ENCODE measurements at regions not wholly inside any gene's neighbourhood (a gene's known extent, or its start where the extent isn't known, plus 50 kb on each side); places are given as distances from the start of the nearest gene placed in this dataset.

DNA sequence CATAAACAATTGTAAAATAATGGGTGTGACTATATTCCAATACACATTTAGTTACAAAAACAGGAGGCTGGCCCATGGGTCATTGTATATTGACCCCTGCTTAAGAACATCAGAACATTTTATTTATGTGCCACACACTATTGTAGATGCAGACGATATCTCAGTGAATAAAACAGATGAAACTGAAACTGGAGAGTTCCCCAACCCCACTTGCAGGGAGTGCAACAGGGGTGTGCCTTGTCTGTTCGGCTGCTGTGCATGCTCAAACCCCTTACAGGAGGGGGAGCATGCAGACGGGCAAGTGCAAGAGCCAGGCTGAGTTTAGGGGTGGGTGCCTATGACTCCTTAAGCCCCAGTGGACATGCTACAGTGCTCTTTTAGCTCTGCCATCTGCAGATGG is 509.6 kb downstream of the IGSF11 start:
- FAIRE-seq = no peak
- H3K4me1 ChIP-seq (ENCODE audit: control insufficient read depth in 2 of 3, insufficient read depth in 2 of 3, low read depth in 1 of 3, low read length in 3 of 3) = no peaks in the 10 kb centered on the region
- no peaks in the 10 kb centered on the region for H3K27me3 ChIP-seq (ENCODE audit: control insufficient read depth, insufficient read depth, low read length)
- no peak overlapping the region for H3K27ac ChIP-seq (ENCODE audit: low read depth in 2 of 2, low read length in 2 of 2)
- no peak overlapping the region for H3K4me3 ChIP-seq (ENCODE audit: low read length in 3 of 3)
- H3K36me3 ChIP-seq (ENCODE audit: control insufficient read depth in 2 of 3, insufficient read depth in 3 of 3, low read length in 3 of 3) = no peaks in the 10 kb centered on the region
- no peak for DNase-seq
- no peak overlapping the region for H3K9ac ChIP-seq (ENCODE audit: low read length in 3 of 3)
- TF ChIP-seq, protein P1, sequence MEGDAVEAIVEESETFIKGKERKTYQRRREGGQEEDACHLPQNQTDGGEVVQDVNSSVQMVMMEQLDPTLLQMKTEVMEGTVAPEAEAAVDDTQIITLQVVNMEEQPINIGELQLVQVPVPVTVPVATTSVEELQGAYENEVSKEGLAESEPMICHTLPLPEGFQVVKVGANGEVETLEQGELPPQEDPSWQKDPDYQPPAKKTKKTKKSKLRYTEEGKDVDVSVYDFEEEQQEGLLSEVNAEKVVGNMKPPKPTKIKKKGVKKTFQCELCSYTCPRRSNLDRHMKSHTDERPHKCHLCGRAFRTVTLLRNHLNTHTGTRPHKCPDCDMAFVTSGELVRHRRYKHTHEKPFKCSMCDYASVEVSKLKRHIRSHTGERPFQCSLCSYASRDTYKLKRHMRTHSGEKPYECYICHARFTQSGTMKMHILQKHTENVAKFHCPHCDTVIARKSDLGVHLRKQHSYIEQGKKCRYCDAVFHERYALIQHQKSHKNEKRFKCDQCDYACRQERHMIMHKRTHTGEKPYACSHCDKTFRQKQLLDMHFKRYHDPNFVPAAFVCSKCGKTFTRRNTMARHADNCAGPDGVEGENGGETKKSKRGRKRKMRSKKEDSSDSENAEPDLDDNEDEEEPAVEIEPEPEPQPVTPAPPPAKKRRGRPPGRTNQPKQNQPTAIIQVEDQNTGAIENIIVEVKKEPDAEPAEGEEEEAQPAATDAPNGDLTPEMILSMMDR (IDR thresholded peaks at IDR 0.05; ENCODE audit: borderline replicate concordance, extremely low read depth, insufficient read depth) = no peak
- intact Hi-C loops (cut with DNase I) = no loop called here
- no peaks in the 10 kb centered on the region for H3K9me3 ChIP-seq (ENCODE audit: control insufficient read depth in 2 of 3, insufficient read depth in 1 of 3, low read length in 3 of 3)

DNA sequence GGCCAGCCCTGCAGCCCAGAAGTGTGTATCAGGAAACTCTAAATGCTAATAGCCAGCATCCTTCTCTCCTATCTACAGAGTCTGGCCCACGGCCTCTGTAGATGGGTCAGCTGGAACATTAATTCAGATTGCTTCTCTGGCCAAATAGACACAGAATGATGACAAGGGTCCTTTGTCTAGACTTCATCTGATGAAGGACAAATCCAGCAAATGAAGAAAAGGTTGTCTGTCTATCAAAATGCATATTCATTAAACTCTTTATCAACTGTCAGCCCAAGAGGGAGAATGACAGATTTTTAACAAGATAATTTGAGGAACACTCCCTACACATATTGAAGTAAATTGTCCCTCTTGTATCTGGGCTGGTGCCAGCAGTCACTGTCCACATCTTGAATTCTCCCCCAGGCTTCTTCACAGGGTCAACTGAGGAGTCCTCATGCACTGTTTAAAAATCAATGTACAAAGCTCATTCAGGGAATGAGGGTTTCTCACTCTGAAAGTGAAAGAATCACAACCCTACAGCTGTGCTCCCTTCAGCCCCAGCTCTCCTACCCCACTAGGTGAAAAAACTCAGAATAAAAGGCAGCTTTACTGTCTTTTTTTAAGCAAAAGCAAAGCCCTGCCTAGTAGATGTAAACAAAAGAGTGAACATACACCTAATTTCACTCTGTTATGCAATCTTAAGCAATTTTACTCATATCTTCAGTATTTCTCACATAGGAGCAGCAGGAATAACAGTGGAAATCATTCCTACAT is 507.7 kb downstream of the IGSF11 start:
- Histone ChIP-seq H3K9me3 (ENCODE audit: control insufficient read depth in 2 of 3, insufficient read depth in 1 of 3, low read length in 3 of 3) (no peaks in the 10 kb centered on the region), H3K27ac (ENCODE audit: low read depth in 2 of 2, low read length in 2 of 2) (no peak overlapping the region), H3K36me3 (ENCODE audit: control insufficient read depth in 2 of 3, insufficient read depth in 3 of 3, low read length in 3 of 3) (no peaks in the 10 kb centered on the region), H3K9ac (ENCODE audit: low read length in 3 of 3) (no peak overlapping the region), H3K4me3 (ENCODE audit: low read length in 3 of 3) (no peak overlapping the region), H3K27me3 (ENCODE audit: control insufficient read depth, insufficient read depth, low read length) (no peaks in the 10 kb centered on the region), H3K4me1 (ENCODE audit: control insufficient read depth in 2 of 3, insufficient read depth in 2 of 3, low read depth in 1 of 3, low read length in 3 of 3) (no peaks in the 10 kb centered on the region)
- DNase-seq = no peak
- TF ChIP-seq, protein P1 (IDR thresholded peaks at IDR 0.05; ENCODE audit: borderline replicate concordance, extremely low read depth, insufficient read depth) = no peak
- no peak for FAIRE-seq
- intact Hi-C loops (cut with DNase I) = no loop called here

DNA sequence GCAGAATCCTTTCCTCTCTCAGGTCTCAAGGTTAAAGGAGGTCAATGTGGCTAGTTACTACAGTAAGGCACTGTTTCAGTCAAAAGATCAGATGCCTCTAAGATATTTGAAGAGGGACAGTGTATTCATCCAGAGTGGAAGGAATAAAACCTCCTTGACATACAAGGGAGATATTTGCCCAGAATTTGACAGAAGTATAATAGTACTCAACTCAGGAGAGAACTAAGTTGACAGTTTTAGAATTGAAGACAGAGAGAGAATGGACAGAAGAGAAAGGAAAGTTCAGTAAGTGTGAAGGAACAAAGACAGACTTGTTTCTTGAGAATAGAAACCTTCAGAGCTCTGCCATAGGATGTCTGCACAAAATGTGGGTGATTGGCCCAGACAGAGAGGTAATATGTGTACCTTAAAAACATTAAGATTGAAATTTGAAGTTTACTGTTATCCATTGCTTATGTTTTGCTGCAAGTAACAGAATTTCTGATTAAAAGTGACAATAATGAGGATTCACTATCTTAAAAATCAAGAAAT is 507.1 kb downstream of the IGSF11 start:
- intact Hi-C loops (cut with DNase I) = no loop called here
- Histone ChIP-seq H3K4me1 (ENCODE audit: control insufficient read depth in 2 of 3, insufficient read depth in 2 of 3, low read depth in 1 of 3, low read length in 3 of 3) (no peaks in the 10 kb centered on the region), H3K9me3 (ENCODE audit: control insufficient read depth in 2 of 3, insufficient read depth in 1 of 3, low read length in 3 of 3) (no peaks in the 10 kb centered on the region), H3K9ac (ENCODE audit: low read length in 3 of 3) (no peak overlapping the region), H3K4me3 (ENCODE audit: low read length in 3 of 3) (no peak overlapping the region), H3K27ac (ENCODE audit: low read depth in 2 of 2, low read length in 2 of 2) (no peak overlapping the region), H3K36me3 (ENCODE audit: control insufficient read depth in 2 of 3, insufficient read depth in 3 of 3, low read length in 3 of 3) (no peaks in the 10 kb centered on the region), H3K27me3 (ENCODE audit: control insufficient read depth, insufficient read depth, low read length) (no peaks in the 10 kb centered on the region)
- DNase-seq (no peak), FAIRE-seq (no peak)
- TF ChIP-seq, protein P1 (IDR thresholded peaks at IDR 0.05; ENCODE audit: borderline replicate concordance, extremely low read depth, insufficient read depth) = no peak

Data from kidney (tissue), 13 donors.